CD4-positive, alpha-beta T cell treated with Interleukin-2 at 100 ng/mL for 4 hours (primary cell): ENCODE measurements at regions not wholly inside any gene's neighbourhood (a gene's known extent, or its start where the extent isn't known, plus 50 kb on each side); places are given as distances from the start of the nearest gene placed in this dataset.
"Not testable (repeated sequence)": the region's sequence is repeated elsewhere in the genome, so short reads cannot be mapped to it uniquely, and the experiment has no call there.

Source experiments
- DNase-seq: peaks from one replicate; pipeline ENCODE4 v3.0.0-alpha.2; 2020; ENCODE audit warnings: low spot score

DNA sequence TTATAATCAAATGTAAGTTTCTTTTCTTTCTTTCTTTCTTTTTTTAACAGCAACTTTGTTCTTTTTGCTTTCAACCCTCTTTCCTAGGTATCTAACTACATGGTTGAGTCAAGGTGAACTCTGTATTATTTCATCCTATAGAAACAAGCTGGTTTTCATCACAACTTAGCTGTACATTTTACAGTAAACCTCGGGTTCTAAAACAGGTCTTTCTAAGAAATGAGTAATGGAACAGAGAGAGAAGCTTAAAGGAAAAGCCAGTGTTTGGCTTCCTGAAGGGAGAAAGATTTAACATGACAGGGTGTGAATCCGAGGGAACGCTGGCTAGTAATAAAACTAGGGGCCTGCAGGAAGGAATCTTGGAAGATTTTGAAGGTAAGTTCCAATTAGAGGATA, 143.4 kb upstream of the ITGB1 start:
- DNase-seq, result no peak

DNA sequence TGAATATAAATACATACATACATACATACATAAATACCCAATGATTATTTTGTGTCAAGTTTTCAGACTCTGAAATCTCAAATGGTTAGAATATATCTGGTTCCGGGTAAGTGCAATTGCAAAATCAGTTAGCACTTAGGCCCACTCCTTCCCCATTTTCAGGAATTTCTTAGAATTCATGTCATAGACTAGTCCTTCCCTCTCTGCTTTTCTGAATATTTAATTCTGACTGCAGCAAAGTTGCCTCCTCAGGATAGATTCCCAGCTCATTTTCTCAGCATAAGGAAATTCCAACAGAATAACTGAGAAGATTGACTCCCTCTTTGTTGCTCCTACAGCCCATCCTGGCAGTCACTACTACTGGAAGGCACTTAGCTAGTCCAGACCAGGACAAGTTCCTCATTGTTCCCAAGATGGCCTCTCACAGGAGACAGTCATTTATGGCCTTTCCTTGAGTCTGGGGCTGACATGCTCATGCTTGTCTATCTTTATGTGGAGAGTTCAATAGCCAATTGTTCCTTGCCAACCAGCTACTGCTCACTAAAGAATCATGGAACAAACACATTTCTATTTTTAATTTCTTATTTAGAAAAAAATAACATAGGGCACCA, 142.9 kb upstream of the ITGB1 start:
- no peak for DNase-seq

DNA sequence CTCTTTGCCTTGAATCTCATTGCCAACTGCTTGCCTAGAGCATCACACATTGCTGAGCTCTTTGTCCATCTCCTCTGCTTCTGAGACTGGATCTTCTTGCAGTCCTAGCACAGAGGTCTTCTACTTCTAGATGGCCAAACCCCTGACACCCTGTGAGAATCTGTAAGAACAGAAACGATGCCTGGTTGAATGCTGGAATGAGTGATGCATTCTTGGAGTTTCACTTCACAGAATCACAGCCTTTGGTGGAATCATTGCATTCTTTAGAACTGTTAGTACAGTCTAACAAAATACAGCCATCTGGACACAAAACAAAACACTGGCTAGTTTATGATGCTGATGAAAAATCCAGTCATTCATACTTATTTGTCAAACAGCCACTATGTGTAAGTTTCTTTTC, 141.7 kb upstream of the ITGB1 start:
- DNase-seq, result no peak

DNA sequence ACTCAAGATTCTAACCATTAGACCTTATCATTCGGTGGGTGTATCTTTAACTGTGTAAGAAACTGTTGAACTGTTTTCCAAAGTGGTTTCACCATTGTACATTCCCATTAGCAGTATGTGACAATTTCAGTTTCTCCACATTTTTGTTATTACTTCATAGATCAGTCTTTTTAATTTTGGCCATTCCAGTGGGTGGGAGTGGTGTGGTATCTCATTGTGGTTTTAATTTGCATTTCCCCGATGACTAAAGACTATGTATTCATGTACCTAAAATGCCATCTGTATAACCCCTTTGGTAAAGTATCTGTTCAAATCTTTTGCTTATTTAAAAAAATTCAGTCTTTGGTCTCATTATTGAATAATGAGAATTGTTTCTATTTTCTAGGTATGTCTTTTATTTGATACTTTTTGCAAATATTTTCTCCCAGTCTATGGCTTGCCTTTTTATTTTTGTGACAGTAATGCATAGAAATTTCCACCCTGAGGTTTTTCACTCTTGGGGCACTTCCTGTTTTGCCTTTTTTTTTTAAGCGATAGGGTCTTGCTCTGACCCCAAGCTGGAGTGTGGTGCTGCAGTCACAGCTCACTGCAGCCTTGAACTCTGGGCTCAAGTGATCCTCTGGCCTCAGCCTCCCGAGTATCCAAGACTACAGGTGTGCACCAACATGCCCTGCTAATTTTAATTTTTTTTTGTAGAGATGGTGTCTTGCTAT, 141.1 kb upstream of the ITGB1 start:
- DNase-seq, result peak; percentile 56

DNA sequence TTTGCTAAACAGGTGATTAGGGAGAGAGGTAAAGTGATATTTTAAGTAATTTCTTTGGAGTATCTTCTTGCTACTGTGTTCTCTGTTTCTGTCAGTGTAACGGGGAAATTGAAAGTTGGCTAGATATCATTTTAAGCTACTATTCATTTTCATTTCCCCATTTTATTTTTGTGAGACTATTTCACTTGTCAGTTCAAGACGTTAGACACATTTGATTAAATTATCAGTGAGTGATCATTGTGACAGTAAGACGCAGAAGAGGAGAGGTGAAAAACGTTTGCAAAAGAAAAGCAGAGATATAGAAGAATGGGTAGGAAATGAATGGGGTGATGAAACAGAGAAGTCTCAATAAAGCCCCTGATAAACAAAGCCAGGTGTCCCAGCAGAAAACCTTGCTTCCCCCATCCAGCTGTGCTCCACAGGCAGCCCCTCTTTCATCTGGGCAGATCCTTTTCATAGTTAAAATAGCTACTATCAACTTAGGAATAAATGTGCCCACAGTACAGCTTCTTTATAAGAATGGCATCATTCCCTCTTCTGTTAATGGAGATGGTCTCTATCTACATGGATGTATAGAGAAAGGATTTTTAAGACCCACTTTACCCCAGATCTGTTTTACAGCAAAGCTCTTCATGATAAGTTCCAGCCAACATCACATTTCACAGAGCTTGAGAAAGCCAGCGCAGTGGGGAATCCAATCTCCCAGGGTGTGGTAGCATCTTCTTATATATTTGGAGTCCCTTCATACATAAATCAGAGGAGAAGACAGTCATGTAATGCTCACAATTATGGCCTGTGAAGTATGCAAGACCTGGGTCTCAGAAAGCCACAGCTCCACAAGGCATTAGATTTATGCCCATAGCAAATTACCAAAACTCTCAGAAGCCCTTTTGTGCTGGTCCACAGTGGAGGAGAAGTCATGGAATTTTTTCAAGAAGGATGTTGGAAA, 138.1 kb upstream of the ITGB1 start:
- no peak for DNase-seq

DNA sequence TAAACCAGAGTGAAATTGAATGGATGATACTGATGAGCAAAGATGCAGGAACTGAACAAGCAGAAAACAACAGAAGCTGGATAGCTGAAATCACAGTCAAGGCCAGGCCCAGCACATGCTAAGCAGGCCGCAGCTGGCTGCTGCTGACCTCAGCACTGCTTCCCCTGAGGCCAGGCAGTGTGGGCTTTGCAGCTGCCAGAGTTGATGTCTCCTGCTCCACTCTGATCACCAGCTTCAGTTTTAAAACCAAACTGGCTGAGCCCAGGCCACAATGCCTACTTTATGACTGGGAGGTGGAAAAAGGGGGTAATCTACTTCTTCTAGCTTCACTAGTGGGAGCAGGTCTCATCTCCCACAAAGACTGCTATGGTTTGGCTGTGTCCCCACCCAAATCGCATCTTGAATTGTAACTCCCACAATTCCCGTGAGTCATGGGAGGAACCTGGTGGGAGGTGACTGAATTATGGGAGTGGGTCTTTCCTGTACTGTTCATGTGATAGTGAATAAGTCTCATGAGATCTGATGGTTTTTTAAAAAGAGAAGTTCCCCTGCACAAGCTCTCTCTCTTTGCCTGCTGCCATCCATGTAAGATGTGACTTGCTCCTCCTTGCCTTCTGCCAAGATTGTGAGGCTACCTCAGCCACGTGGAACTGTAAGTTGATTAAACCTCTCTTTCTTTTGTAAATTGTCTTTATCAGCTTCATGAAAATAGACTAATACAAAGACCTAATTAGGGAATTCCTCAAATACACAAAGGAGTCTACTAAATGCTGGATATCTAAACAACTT, 136.4 kb upstream of the ITGB1 start:
- no peak for DNase-seq

DNA sequence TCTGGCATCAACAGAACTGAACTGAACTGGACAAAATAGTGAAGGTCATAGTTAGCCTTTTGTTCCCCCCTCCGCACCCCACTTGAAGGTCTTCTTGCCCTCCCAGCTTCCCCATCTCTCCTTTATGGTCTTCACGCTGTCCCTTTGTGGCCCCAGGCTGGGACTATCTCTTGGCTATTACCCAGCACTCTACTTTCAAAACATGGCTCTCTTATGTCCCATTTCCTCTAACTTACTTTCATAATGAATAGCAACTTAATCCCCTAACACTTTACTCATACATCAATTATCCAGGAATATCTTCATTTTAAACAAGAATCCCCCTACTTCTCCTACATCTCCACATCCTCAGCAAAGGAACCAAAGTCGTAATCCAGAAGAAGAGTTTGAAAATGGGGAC, 135.3 kb upstream of the ITGB1 start:
- no peak for DNase-seq

DNA sequence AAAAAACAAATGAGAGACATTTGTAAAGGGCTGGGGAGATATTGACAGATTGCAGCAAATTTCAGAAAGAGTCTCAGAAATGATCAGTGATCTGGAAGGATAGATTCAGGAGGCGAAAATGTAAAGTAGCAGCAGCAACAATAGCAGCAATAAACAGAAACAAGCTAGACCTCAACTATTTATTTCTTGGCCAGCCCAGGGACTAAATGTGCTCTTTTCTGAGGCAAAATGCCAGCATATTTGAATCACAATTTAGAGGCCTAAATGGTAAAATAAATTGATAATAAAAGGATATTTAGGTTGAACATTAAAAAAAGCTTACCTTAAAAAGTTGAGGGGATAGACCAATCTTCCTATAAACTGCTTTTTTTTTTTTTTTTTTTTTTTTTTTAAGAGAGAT, 134.6 kb upstream of the ITGB1 start:
- DNase-seq, result no peak

DNA sequence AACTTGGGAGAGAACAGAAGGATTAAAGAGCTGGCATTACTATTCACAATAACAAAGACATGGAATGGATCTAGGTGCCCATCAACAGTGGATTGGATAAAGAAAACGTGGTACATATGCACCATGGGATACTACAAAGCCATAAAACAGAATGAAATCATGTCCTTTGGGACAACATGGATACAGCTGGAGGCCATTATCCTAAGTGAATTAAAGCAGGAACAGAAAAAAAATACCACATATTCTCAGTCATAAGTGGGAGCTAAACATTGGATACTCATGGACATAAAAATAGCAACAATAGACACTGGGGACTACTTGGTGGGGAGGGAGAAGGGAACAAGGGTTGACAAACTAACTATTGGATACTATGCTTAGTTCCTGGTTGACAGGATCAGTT, 133.2 kb upstream of the ITGB1 start:
- no peak for DNase-seq

DNA sequence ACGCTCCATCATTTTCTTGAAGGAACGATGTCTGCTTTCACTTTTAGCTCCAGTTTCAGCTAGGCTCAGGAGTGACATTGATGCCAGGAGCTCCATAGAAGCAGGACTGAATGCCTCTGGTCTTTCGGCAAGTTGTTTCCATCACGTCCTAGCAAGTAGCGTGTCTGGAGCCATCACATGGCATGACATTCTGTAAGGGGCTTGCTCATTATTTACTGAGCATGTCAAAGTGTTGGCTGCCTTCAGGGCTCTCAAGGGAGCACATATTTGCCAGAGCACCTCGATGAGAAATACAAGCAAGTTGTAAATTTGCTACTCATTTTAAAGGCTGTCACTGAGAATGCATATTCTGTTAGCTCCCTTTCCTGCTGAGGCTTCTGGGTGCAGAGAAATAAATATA, 131.0 kb upstream of the ITGB1 start:
- no peak for DNase-seq

DNA sequence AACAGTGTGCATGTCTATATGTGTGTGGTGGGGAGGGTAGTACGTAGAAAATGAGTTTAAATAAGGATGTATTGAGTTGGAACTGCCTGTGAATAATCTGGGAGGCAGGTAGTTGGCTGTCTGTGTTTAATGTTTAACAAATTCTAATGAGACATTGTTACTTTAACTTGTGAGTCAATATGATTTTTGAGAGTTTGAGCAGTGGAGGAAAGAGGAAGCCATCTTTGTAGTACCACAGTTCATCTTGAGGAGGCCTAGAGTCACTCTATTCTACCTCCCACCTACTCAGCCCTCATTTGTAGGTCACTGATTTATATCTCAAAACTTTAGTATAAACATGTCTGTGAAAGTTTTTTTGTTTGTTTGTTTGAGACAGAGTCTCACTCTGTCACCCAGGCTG, 129.9 kb upstream of the ITGB1 start:
- DNase-seq, result no peak

DNA sequence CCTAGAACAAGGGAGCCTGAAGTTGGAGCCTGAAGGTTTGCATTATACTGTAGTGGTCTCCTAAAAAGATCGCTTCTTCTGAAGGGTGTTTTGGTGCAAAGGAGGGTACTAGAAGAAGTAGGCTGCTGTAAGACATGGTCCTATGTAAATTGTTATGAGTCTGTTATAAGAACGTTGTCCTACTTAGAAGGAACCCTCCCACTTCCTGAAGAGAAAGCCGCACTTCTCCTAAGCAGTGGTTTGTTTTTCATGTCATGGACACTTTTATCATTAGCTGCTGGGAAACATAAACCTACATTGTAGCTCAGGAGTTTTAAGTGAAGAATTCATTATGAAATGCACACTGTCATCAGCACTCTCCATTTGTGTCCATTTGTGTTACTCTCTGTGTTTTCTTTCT, 129.1 kb upstream of the ITGB1 start:
- DNase-seq, result peak; percentile 52

DNA sequence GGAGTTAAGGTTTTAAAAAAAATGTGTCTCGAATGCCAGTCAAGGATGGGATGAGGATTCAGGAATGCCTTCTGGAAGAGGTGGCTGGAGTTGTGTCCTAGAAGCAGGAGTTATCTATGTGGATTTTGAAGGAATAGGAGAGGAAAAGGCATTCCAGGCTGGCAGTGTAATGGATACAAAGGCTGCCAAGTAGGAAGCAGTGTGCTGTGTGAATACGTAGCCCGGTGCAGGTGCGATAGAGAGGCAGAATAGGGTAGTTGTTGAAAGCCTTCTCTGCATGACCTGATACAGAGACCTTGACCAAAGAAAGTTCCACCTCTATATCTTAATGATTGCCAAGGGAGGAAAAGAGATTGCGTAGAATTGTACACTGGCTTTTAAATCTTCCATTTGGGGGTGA, 128.1 kb upstream of the ITGB1 start:
- DNase-seq, result no peak

DNA sequence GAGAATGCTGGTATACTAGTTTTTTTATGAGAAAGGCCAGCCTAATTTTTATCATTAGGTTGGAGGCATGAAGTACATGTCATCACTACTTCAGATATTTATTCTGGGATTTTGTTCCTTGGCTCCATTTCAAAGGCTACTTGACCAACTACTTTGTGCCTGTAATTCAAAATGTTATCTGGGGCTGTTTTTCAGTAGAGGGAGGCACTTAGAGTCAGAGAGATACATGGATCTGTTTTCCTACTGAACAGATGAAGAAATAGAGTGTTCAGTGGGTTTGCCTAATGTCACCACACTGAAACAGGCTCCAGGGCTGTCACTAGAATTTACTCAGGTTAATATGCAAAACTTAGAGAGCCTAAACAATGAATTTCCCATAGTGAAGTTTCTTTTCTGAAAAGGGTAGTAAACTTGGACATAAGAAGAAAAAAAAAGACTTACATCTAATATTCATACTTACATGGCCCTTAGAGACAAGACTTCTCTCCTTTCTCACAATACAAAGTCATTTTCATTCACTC, 127.3 kb upstream of the ITGB1 start:
- no peak for DNase-seq

DNA sequence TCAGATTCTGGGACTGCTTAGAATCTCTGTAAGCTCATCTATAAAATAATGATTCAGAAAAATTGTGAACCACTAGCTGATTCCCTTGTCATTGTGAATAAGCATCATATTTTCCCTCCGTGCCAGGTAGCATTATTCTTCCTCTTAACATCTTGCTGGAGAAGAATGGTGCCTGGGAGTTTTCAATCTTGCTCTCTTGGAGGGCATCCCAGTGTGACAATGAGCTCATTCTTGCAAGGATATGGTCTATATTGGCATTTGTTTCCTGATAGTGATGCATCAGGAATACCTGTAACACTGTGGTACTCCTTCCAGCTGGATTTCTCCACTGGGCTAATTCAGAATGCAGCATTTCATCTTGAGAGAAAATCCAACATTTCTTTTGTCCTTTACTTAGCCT, 126.4 kb upstream of the ITGB1 start:
- no peak for DNase-seq

DNA sequence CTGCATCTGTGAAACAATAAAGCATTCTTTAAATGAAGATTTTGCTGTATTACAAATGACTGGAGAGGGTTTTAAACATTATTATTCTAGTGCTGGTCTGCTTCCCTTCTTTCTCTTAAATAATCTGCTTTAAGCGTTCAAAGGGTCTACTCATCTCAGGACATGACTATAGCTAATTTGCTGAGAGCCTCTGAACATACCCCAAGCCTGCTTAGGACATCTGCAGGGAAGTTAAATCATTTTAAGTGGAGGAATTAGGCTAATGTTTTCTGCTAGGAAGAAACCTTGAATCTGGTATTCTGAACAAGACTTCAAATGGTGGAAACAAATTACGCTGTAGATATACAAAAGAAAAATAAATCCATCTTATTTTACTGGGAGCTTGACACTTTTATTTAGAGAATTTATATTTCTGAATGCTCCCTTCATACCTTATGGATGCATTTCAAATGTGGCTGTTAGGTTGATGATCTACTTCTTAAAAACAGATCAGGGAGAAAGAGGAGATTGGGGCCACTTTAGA, 124.4 kb upstream of the ITGB1 start:
- no peak for DNase-seq

DNA sequence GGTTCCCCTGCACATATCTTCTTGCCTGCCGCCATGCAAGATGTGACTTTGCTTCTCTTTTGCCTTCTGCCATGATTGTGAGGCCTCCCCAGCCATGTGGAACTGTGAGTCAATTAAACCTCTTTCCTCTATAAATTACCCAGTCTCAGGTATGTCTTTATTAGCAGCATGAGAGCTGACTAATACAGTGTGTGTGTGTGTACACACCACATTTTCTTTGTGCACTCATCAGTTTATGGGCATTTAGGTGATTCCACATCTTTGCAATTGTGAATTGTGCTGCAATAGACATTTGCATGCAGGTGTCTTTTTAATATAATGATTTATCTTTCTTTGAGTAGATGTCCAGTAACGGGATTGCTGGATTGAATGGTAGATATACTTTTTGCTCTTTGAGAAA, 122.4 kb upstream of the ITGB1 start:
- not testable (repeated sequence) for DNase-seq

DNA sequence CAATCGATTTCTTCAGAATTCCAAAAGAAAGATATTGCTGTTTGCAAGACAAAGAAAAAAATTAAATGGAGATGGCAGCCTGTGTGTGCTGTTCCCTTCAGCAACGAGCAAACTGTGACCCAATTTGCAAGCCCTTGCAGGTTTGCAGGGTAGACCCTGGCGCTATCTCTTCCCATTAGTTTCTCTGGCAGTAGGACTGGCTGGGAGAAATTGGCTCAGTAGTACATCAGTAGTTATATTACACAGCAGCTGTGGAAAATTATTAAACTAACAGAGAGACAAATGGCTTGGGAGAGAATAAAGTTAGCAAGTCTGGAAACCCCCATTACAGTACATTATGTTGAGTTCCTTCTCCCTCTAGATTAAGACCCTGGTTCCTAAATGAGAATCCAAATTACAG, 116.4 kb upstream of the ITGB1 start:
- DNase-seq, result no peak

DNA sequence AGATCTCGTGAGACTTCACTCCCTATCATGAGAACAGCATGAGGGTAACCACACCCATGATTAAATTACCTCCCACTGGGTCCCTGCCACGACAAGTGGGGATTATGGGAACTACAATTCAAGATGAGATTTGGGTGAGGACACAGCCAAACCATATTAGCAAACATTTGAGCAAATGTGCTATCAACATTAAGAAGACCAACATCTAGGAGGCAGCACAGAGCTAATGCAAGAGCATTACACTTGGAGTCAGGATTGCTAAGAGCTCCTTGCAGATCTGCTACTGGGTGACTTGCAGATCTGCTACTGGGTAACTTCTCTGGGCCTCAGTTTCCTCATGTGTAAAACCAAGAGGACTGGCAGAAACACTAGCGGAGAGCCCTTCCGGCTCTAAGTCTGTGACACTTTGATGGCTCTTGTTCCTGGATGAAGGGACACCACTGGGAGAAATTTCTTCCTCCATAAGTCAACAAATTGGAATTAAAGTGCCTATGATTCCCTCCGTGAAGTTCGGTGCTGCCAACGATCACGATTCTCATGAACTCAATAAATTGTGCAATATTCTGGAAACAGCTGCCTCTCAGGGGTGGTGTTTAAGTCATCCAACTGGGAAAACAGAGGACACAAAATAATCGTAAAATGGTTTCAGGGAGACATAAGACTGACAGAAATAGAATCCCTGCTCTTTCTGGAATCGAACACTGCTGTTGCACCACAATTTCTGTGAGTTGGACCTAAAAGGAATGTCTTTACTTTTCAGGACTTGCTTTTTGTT, 115.8 kb upstream of the ITGB1 start:
- DNase-seq, result no peak

DNA sequence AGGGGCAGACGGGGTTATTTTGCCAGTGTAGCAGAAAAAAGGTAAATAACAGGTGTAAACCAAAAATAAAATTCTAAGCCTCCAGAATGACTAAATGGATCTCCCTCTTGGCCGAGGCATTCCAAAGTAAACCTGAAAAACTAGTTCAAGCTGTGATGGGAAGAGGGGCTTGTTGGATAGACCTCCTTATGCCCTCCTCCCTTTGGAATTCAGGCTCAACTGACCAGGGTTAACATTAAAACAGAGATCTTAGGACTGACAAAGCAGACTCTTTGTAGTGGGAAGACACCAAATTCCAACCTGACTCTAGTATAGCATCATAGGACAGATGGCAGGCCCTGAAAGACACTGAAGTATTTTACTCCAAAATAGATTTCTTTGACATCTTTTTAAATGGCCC, 113.8 kb upstream of the ITGB1 start:
- no peak for DNase-seq

DNA sequence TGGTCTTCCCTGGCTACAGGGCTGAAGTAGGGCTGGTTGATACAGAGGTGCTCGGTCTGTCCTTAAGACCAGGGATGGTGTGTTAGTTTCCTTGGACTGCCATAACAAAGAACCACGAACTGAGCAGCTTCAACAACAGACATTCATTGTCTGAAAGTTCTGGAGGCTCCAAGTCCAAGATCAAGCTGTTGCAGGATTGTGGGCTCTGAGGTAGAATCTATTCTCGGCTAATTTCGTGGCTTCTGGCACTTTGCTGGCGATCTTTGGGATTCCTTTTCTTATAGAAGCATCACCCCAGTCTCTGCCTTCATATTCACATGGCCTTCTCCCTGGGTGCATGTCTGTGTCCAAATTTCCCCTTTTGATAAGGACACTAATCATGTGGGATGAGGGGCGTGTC, 112.1 kb upstream of the ITGB1 start:
- DNase-seq, result no peak
